Gastroesophageal sphincter (tissue), 3 donors: ENCODE measurements at regions not wholly inside any gene's neighbourhood (a gene's known extent, or its start where the extent isn't known, plus 50 kb on each side); places are given as distances from the start of the nearest gene placed in this dataset.

Source experiments
- CTCF ChIP-seq, 4 experiments: fragments of 200-600 bp in 2 of 4; fragments of 450-650 bp in 2 of 4; sonication (generic) in 1 of 4; IDR thresholded peaks; one replicate each; pipeline ENCODE4 v1.5.1; 2017 to 2019; ENCODE audit warnings: antibody characterized with exemption in 4 of 4, mild to moderate bottlenecking in 2 of 4, moderate library complexity in 2 of 4
- POLR2AphosphoS5 ChIP-seq: sonication (generic); formaldehyde crosslinking; IDR thresholded peaks from one replicate; pipeline ENCODE4 v1.6.1; 2017; ENCODE audit warnings: antibody characterized with exemption

- TF ChIP-seq CTCF (IDR thresholded peaks at IDR 0.05): no peak
- TF ChIP-seq POLR2AphosphoS5: no peak
Measured at GRCh38 chr2:8412082-8412481, 269.8 kb upstream of the ID2 start.
